Activated CD4-positive, CD25-positive, alpha-beta regulatory T cell treated with anti-CD3 and anti-CD28 coated beads, Interleukin-2, amount 50 U/mL, for 16 hours (primary cell): ENCODE measurements at regions not wholly inside any gene's neighbourhood (a gene's known extent, or its start where the extent isn't known, plus 50 kb on each side); places are given as distances from the start of the nearest gene placed in this dataset.

Experiments
- DNase-seq: peaks from one replicate; pipeline ENCODE4 v3.0.0-alpha.2; 2020; ENCODE audit warnings: low read depth, low spot score

DNA sequence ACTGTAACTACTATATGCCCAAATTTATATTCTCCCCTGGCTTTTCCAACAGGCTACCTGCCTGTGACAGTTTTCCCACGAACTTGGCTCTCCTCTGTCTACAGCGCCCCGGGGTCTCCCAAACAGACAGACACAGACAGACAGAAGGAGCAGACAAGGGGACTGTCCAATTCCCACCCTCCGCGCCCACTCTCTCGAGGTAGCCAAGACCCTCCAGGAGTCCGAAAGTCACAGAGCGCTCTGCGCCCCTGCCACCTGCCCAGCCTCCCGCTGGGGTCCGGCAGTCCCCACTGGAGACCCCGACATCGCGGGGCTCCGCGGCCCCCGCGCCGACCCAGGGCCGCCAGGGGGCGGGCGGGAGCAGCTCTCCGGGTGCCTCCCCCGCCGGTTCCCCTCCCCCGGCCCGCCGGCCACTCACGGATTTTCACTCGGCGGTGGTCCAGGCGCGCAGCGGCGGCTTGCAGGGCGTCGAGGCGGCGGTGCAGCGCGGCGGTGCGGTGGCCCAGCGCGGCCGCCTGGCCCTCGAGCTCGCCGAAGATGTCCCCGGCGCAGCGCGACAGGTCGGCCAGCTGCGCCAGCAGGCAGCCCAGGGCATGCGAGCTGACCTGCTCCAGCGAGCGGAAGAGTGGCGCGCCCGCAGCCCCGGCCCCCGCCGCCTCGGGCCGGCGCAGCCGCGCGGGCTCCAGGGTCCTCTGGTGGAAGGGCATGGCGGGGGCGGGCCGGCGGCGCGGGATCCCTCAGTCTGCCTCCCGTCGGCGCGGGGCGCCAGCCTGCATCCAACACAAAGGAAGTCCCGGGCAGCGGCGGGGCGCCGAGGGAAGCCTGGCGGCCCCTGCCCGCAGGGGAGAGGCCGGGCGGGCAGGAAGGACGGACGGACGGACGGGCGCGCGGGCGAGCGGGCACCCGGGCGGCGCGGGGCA lies 81.3 kb upstream of the CCDC28A start:
- no peak for DNase-seq

DNA sequence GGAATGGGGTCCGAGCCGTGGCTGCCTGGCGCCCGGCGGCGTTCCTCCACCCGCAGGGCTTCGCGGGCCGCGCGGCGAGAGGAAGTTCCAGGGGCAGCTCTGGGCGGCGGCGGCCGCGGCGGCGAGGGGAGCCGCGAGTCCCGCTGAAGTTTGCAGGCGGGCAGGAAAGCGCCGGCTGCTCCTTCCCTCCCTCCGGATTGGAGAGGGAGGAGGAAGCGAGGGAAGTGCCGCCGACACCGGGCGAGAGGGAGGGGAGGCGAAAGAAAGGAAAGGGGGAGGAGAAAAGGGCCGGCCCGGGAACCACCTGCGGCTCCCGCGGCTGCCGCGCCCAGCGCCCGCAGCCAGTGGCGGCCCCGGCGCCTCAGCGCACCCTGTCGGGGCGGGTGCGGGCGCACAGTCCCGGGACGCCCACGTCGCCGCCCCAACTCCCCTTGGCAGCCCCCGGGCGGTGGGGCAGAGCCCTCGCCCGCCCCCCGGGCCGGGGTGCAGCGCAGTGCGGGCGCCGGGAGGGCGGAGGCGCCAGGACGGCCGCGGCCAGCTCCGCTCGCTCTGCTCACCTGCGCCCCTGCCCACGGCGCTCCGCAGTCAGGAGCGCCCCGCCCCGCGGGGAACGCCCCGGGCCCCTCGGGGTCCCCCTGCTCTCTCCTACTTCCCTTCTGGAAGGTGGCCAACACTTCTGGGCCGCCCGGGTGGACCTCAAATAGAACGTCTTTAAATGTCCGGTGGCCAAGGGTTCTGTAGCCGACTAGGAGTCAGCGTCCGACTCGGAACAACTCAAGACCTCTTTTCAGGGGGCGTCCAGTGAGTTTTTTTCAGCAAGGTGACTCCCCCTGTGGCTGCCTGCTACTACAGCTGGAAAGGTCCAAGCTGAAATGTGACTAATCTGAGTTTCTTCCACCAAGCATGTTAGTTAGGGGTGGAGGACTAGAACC lies 80.3 kb upstream of the CCDC28A start:
- DNase-seq = no peak

DNA sequence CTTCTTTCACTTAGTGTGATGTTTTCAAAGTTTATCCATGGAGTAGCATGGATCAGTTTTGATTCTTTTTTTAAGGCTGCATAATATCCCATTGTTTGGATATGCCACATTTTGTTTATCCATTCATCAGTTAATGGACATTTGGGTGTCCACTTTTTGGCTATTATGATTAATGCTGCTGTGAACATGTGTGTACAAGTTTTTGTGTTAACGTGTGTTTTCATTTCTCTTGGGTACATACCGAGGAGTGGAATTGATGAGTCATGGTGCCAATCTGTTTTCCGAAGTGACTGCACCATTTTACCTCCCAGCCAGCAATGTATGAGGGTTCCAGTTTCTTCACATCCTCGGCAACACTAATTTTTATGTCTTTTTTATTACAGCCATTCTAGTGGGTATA lies 78.4 kb upstream of the CCDC28A start:
- DNase-seq = no peak

DNA sequence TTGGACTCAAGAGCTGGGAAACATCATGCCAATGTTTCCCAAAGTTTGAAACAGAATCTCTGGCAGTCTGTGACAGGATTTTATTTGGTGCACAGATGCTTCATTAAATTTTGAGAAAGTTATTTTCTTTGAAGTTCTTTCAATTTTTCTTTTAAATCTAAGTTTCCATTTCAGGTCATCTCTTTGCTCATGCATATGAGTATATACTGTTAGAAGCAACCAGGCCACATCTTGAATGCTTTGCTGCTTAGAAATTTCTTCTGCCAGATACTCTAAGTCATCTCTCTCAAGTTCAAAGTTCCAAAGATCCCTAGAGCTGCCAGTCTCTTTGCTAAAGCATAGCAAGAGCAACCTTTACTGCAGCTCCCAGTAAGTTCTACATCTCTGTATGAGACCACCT lies 59.1 kb upstream of the CCDC28A start:
- DNase-seq = no peak

DNA sequence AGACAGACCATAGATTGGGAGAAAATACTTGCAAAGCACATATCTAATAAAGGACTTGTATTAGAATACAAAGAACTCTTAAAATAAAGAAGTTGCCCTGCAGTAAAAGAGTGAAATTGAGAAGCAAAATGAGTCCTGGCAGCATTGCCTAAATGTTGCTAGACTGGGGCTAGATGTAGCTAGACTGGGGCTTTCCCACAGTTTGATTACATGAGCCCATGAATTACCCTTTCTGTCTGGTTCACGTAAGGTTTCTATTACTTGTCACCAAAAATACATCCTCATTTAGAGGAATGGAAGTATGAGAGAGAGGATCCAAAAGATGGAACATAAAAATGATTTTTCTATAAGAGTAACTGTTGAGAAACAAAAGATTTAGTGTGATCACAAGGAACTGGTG lies 57.6 kb upstream of the CCDC28A start:
- DNase-seq = no peak

DNA sequence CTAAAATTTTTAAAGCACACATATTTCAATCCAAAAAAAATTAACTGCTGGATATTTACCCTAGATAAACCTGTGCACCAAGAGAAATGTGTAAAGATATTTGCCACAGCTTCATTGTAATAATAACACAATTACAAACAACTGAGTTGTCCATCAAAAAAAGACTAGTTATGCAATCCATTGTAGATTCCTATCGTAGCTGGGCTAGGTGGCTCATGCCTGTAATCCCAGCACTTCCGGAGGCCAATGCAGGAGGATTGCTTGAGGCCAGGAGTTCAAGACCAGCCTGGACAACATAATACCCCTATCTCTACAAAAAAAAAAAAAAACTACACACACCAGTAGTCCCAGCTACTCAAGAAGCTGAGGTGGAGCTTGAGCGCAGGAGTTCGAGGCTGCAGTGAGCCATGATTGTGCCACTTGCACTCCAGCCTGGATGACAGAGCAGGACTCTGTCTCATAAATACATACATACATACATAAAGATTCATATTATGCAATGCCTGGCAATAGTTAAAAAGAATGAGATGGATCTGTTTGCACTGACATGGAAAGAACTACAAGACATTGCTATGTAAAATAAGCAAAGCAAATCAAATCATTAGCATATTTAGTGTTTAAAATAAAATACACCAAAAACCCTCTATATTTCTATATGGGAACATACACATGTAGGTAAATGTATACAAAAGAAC lies 56.5 kb upstream of the CCDC28A start:
- DNase-seq = no peak

DNA sequence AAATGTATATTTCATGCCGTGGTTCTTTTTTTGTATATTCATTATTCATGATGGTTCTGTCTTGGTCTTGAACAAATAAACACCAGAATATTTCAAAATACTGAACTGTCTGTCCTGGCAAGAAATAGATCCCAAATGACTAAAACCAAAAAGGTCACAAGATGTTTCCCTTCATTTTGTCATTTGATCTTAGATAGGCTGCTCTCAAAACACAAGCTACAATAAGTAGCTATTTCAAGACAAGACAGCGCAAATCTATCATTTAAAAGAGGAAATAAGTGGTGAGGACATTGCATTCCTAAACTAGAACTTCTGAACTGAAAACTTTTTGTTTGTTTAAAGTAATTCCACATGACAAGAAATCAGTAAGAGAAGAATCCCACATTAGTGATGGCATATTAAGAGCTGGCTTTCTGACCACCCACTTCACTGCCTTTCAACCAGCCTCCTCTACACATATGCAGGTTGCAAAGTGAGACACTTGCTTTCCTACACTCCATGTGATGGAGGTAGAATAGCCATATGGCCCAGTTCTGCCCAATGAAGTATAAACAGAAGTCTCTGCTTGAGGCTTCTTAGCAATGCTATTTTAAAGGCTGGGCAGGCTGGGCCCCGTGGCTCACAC lies 54.4 kb upstream of the CCDC28A start:
- DNase-seq = no peak

DNA sequence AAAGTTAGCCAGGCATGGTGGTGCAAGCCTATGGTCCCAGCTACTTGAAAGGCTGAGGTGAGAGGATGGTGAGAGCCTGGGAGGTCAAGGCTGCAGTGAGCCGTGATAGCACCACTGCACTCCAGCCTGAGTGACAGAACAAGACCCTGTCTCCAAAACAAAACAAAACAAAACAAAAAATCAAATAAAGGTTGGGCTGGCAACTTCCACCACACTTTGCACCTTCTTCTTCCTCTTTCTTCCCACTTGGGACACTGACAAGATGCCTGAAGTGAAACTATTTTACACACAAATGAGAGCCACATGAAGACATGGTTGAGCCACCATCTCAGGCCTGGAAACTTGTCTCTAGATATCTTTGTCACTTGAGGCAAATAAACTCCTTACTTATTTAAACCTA lies 53.8 kb upstream of the CCDC28A start:
- DNase-seq = no peak

DNA sequence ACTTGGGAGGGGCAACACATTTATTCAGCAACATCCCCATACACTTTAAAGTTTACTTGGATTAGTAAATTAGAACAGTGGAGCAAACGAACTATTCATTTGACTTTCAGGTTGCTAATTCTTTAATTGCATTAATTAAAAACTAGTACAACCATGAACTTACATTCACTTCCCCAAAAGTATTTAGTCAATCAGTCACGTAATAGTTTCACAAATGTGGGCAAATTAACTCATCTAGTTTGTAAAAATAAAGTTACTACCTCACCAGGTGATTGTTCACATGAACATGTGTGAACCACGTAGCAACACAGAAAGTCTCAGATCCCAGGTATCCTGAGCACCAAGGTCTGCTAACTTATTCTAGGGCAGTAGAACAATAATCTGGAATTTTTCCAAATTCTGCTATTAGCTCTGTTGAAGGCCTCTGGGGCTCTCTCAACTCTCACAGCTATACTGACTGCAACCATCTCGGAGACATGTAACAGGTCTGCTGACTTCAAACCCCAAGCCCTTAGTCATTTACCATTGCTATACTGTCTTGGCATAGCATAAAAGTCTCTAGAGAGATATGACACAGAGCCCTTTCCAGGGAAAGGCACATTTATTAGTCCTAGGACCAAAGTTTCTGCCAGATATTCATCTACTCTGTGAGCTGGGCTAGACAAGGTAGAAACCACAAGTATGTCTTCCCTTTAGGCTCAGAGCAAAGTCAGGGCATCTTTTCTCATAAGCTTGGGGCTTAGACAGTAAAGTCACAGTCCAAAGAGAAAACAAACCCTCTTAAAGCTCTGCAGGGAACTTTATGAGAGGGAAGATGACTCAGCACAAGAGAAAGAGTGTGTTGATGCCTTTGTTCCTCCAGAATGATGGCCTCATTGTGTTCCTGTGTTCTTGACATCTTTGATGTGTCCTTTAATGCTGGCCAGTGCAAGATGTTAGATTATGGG lies 50.9 kb upstream of the CCDC28A start:
- no peak for DNase-seq
